ENCODE measurements at regions not wholly inside any gene's neighbourhood (a gene's known extent, or its start where the extent isn't known, plus 50 kb on each side); places are given as distances from the start of the nearest gene placed in this dataset.

GRCh38 chr4:35872273-35872672 lies 372.0 kb downstream of the ARAP2 start:
- Mint-ChIP-seq H3K4me1 (no peaks in the 10 kb centered on the region), H3K27me3 (ENCODE audit: low read depth) (no peaks in the 10 kb centered on the region), H3K4me3 (no peak overlapping the region), H3K27ac (no peak overlapping the region), H3K36me3 (ENCODE audit: low read depth) (no peaks in the 10 kb centered on the region), H3K9me3 (no peaks in the 10 kb centered on the region)
- no peak for TF ChIP-seq CTCF (IDR thresholded peaks at IDR 0.05; ENCODE audit: unreplicated experiment in 3 of 3)

- Mint-ChIP-seq H3K9me3 (no peaks in the 10 kb centered on the region), H3K27ac (no peak overlapping the region), H3K36me3 (ENCODE audit: low read depth) (no peaks in the 10 kb centered on the region), H3K4me3 (no peak overlapping the region), H3K4me1 (no peaks in the 10 kb centered on the region), H3K27me3 (ENCODE audit: low read depth) (no peaks in the 10 kb centered on the region)
- TF ChIP-seq CTCF (IDR thresholded peaks at IDR 0.05; ENCODE audit: unreplicated experiment in 3 of 3): no peak
These were observed 364.8 kb downstream of the ARAP2 start for GRCh38 chr4:35879479-35879878.

- no peaks in the 10 kb centered on the region for H3K4me1 Mint-ChIP-seq
- no peaks in the 10 kb centered on the region for H3K27me3 Mint-ChIP-seq (ENCODE audit: low read depth)
- no peaks in the 10 kb centered on the region for H3K9me3 Mint-ChIP-seq
- no peak for TF ChIP-seq CTCF (IDR thresholded peaks at IDR 0.05; ENCODE audit: unreplicated experiment in 3 of 3)
- no peak overlapping the region for H3K27ac Mint-ChIP-seq
- no peak overlapping the region for H3K4me3 Mint-ChIP-seq
- H3K36me3 Mint-ChIP-seq (ENCODE audit: low read depth): no peaks in the 10 kb centered on the region
These were observed 361.2 kb downstream of the ARAP2 start for GRCh38 chr4:35883108-35883507.

GRCh38 chr4:35884714-35885480 lies 359.4 kb downstream of the ARAP2 start:
- Mint-ChIP-seq H3K36me3 (ENCODE audit: low read depth) (no peaks in the 10 kb centered on the region), H3K9me3 (no peaks in the 10 kb centered on the region), H3K27ac (no peak overlapping the region)

GRCh38 chr4:35897808-35898207 lies 346.5 kb downstream of the ARAP2 start:
- Mint-ChIP-seq H3K27me3 (ENCODE audit: low read depth) (peaks cover 6% of the 10 kb centered on the region), H3K4me3 (no peak overlapping the region), H3K4me1 (no peaks in the 10 kb centered on the region), H3K9me3 (peaks cover 9% of the 10 kb centered on the region), H3K36me3 (ENCODE audit: low read depth) (no peaks in the 10 kb centered on the region), H3K27ac (no peak overlapping the region)
- no peak for TF ChIP-seq CTCF (IDR thresholded peaks at IDR 0.05; ENCODE audit: unreplicated experiment in 3 of 3)

More at GRCh38 chr4:35884714-35885480, 359.4 kb downstream of the ARAP2 start:
- no peak overlapping the region for H3K4me3 Mint-ChIP-seq
- no peaks in the 10 kb centered on the region for H3K27me3 Mint-ChIP-seq (ENCODE audit: low read depth)
- no peaks in the 10 kb centered on the region for H3K4me1 Mint-ChIP-seq
- TF ChIP-seq CTCF (IDR thresholded peaks at IDR 0.05; ENCODE audit: unreplicated experiment in 3 of 3): no peak

Measured in nephron (organoid).